GM21381 (cell line): ENCODE measurements at regions not wholly inside any gene's neighbourhood (a gene's known extent, or its start where the extent isn't known, plus 50 kb on each side); places are given as distances from the start of the nearest gene placed in this dataset.
"Not testable (repeated sequence)": the region's sequence is repeated elsewhere in the genome, so short reads cannot be mapped to it uniquely, and the experiment has no call there.

Source experiments
- ATAC-seq: cut with Tn5 transposase; IDR thresholded peaks from one replicate; pipeline ENCODE4 v1.9.1; 2021; ENCODE audit warnings: mild to moderate bottlenecking, moderate library complexity; ENCODE audit not compliant: unreplicated experiment

DNA sequence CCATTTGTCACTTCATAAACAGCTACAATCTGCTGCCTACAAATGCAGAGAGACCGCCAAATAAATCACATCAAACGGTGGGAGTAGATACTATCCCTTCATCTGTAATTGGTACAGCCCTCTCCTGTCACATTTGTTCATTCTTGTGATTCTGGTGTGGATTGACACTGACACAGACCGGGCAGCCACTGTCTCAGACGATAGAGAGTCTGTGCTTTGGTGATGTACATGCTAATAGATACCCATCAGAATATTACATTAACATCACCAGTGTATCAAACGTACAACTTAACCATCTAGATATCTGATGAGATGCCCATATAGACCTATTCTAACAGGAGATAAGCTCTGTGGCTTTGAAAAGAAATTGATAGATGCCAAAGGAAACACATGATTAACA is 419.7 kb upstream of the ZEB2 start:
- ATAC-seq: no peak

- ATAC-seq: no peak
Observed at GRCh38 chr2:144937910-144938709, 418.2 kb upstream of the ZEB2 start.

DNA sequence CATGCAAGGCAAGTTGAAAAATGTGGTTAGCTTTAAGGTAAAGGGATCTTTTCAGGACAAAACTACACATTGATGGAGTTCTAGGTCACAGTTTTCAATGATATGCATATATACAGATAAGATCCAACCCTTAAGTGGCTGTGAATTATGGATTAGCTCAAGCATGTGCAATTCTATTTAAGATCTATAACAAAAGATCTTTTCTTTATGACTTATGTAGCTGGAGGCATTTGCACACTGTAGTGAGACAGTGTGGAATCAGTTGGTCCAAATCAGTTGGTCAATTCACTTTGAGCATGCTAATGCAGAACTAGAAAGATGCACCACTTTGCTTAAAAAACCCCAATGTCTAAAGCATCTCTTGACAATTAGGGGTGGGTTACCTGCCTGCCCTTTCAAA is 417.1 kb upstream of the ZEB2 start:
- no peak for ATAC-seq

DNA sequence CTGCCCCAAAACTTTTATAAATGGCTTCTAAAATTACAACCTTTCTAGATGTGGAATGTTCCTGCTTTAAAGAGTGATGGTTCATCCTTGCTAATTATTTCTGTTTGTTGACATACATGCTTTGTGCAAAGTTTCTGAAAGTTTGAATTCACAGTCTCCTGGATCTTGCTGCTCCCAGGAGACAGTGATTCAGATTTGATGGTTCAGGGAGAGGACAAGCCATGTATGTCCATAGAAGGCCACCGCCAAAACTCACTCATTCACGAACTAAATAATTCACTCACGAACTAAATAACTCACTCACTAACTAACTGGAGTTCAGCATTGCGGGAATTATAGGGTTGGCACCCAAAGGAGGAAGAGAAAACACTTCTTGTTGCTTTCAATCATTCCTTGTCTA is 416.5 kb upstream of the ZEB2 start:
- no peak for ATAC-seq

DNA sequence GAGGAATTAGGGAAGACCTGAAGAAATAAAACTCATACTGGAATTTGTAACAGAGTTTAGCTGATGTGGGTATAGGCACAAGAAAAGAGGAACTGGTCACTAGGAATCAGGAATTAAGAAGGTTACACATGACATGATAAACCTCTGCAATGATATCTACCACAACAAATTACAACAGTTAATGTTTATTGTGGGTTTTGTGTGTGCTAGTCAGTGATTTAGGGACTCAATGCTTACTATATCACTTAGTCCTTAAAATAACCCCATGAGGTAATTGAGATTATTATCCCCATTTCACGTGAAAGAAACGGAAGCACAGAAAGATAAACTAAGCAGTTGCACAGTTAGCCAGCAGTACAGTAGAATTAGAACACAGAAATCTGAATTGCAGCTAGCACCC is 415.8 kb upstream of the ZEB2 start:
- ATAC-seq: no peak

GRCh38 chr2:144935191-144935590 is 415.3 kb upstream of the ZEB2 start:
- no peak for ATAC-seq

GRCh38 chr2:144931960-144932359 is 412.0 kb upstream of the ZEB2 start:
- no peak for ATAC-seq

DNA sequence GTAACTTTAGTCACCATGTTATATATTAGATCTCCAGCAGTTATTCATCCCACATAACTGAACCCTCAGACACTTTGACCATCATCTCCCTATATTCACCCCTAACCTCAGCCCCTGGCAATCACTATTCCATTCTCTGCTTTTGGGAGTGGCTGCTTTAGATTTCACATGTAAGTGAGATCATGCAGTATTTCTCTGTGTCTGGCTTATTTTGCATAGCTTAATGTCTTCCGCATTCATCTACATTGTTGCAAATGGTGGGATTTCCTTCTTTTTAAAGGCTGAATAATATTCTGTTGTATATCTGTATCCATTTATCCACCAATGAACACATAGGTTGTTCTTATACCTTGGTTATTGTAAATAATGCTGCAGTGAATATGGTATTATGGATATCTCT is 411.6 kb upstream of the ZEB2 start:
- no peak for ATAC-seq

DNA sequence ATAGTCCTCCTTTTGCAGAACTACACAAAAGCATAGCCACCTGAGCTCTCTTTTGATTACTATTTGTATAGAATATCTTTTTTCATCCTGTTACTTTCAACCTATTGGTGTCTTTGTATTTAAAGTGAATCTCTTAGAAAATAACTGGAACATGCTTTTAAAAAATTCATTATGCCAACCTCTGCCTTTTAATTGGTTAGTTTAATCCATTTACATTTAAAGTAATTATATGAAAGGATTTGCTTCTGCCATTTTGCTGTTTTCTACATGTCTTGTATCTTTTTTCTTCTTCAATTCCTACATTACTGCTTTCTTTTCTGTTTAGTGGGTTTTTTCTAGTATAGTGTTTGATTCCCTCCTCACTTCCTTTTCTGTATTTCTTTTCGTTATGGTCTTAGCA is 407.5 kb upstream of the ZEB2 start:
- ATAC-seq: no peak

GRCh38 chr2:144925886-144926285 is 406.0 kb upstream of the ZEB2 start:
- no peak for ATAC-seq

DNA sequence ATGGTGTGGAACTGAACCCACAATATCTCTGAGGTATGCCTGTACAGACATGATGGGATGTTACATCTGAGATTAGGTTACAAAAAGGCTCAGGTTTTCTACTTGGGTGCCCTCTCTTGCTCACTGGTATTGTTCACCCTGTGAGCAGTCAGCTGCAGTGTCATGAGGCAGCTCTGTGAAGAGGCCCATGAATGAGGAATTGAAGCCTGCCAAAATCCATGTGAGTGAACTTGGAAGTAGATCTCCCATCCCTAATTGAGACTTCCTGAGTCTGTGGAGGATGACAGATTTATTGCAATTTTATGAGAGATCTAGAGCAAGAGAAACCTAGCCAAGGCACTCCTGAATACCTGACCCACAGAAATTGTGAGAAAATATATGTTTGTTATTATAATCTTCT is 404.9 kb upstream of the ZEB2 start:
- ATAC-seq: no peak

DNA sequence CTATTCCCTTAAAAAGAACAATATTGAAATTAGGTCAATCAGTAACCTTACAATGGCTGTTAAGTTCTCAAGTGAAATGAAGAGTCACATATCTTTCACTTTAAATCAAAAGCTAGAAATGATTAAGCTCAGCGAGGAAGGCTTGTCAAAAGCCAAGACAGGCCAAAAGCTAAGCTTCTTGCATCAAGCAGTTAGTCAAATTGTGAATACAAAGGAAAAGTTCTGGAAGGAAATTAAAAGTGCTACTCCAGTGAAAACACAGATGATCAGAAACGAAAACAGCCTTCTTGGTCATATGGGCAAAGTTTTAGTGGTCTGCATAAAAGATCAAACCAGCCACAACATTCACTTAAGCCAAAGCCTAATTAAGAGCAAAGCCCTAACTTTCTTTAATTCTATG is 402.6 kb upstream of the ZEB2 start:
- ATAC-seq: no peak

DNA sequence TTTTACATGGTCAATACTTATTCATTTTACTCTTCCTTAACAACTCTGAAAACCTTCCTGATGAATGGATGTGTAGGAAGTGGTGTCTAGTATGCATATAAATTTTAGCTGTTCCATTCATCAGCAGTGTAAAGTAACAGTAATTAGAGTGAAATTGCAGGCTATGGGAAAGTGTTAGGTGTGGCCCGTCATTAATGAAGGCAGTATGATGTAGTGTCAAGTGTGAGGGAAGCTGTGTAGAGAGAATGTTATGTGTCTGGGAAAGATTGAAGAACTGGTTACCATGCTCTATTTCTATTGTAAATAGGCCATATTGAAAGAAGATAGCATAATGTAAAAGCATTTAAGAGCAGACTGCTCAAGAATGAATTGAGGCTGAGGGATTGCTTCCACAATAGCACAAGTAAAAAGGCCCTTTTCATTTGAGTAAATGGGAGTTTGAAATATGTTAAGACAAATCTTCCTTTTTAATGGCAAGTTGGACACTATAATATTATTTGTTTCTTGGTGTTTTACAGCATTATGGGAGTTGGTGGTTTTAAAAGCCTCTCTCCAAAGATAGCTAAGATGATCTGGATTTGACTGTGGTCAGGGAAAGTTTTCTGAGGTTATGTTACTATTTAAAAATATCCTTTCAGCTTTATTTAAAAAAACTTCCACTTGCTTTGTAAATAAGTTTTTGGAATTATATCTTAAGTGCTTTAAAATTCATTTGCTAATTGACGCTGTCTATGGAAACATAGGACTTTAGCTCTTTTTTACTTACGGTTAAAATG is 401.0 kb upstream of the ZEB2 start:
- no peak for ATAC-seq

GRCh38 chr2:144914622-144915318 is 394.9 kb upstream of the ZEB2 start:
- no peak for ATAC-seq

- no peak for ATAC-seq
Observed at GRCh38 chr2:144914113-144914512, 394.2 kb upstream of the ZEB2 start.

- no peak for ATAC-seq
Observed at GRCh38 chr2:144912206-144912605, 392.3 kb upstream of the ZEB2 start.

DNA sequence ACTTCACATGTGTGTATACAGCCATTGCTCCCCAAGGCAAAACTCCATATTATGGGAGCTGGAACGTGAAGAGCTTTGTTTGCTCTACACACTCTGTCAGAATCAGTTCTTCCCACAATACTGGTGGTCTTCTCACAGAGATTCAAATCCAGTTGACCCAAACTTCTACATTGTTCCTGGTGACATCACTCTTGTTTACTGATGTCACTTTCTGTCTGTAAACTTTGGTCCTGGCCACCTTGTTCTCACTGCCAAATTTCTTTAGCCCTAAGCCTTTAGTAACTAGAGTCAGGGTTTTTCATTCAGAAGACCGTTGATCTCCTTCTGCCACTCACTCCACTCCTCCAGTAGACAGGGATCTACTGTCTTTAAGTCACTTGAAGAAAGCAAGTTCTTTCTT is 386.0 kb upstream of the ZEB2 start:
- ATAC-seq: no peak

- ATAC-seq: no peak
Observed at GRCh38 chr2:144904612-144905011, 384.7 kb upstream of the ZEB2 start.

GRCh38 chr2:144903045-144903444 is 383.1 kb upstream of the ZEB2 start:
- ATAC-seq: not testable (repeated sequence)

DNA sequence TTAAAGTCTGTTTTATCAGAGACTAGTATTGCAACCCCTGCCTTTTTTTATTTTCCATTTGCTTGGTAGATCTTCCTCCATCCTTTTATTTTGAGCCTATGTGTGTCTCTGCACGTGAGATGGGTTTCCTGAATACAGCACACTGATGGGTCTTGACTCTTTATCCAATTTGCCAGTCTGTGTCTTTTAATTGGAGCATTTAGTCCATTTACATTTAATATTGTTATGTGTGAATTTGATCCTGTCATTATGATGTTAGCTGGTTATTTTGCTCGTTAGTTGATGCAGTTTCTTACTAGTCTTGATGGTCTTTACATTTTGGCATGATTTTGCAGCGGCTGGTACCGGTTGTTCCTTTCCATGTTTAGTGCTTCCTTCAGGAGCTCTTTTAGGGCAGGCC is 381.5 kb upstream of the ZEB2 start:
- ATAC-seq: not testable (repeated sequence)

DNA sequence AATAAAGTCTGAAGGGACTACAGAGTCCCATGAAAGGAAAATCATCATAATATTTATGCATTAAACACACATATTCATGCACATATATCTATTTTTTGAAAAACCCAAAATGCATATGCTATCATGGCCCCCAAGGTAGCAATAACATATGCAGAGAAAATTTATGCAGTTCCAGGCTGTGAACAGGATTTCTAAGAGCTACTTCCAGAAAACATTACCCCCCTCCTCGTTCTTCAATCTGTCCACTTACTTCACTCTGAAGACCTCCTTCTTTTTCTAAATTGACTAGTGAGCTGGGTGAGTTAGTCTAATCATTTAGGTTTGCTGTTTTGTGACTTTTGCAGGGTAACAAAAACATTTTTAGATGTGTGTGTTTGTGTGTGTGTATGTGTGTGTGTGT is 376.4 kb upstream of the ZEB2 start:
- ATAC-seq: no peak
